ENCODE measurements at regions not wholly inside any gene's neighbourhood (a gene's known extent, or its start where the extent isn't known, plus 50 kb on each side); places are given as distances from the start of the nearest gene placed in this dataset.
A peak's percentile ranks its signal among the peaks of the same experiment; 100 is the strongest.

- intact Hi-C loops (cut with DNase I), result no loop called here
- DNase-seq (ENCODE audit: missing footprints) (no peak), ATAC-seq (no peak)
Measured at GRCh38 chr21:28532446-28532845, 460.2 kb downstream of the LTN1 start.

GRCh38 chr21:28523367-28523766 is 469.3 kb downstream of the LTN1 start:
- intact Hi-C loops (cut with DNase I), result loop anchor here (5.0 kb wide), 2 partner anchors 114 to 1676 kb away; partner anchors contain the start of gene ADAMTS1
- no peak for DNase-seq (ENCODE audit: missing footprints)
- ATAC-seq, result no peak

GRCh38 chr21:28522014-28522799 is 470.5 kb downstream of the LTN1 start:
- ATAC-seq (peak; percentile 13), DNase-seq (ENCODE audit: missing footprints) (no peak)
- intact Hi-C loops (cut with DNase I), result loop anchor here (5.0 kb wide), 2 partner anchors 115 to 1675 kb away; partner anchors contain the start of gene ADAMTS1

GRCh38 chr21:28518630-28519029 is 474.0 kb downstream of the LTN1 start:
- no peak for ATAC-seq
- intact Hi-C loops (cut with DNase I), result loop anchor here (10.0 kb wide), 1 partner anchor 754 kb away; no protein-coding TSS in a partner anchor

GRCh38 chr21:28516991-28517592 is 475.6 kb downstream of the LTN1 start:
- intact Hi-C loops (cut with DNase I), result loop anchor here (2.0 to 10.0 kb wide), 2 partner anchors 228 to 752 kb away; no protein-coding TSS in a partner anchor
- ATAC-seq (peak; percentile 92), DNase-seq (ENCODE audit: missing footprints) (peak; percentile 64)

More at GRCh38 chr21:28518630-28519029, 474.0 kb downstream of the LTN1 start:
- DNase-seq (ENCODE audit: missing footprints), result no peak

GRCh38 chr21:28516021-28516420 is 476.7 kb downstream of the LTN1 start:
- DNase-seq (ENCODE audit: missing footprints) (no peak), ATAC-seq (no peak)
- intact Hi-C loops (cut with DNase I), result loop anchor here (2.0 to 10.0 kb wide), 2 partner anchors 229 to 751 kb away; no protein-coding TSS in a partner anchor

- intact Hi-C loops (cut with DNase I), result loop anchor here (2.0 to 10.0 kb wide), 2 partner anchors 175 to 749 kb away; no protein-coding TSS in a partner anchor
- DNase-seq (ENCODE audit: missing footprints) (no peak), ATAC-seq (no peak)
Measured at GRCh38 chr21:28513428-28513827, 479.2 kb downstream of the LTN1 start.

- DNase-seq (ENCODE audit: missing footprints) (no peak), ATAC-seq (no peak)
- intact Hi-C loops (cut with DNase I), result no loop called here
Measured at GRCh38 chr21:28509031-28509430, 483.6 kb downstream of the LTN1 start.

GRCh38 chr21:28508126-28508525 is 484.6 kb downstream of the LTN1 start:
- intact Hi-C loops (cut with DNase I), result no loop called here
- no peak for ATAC-seq

GRCh38 chr21:28496517-28496916 is 496.2 kb downstream of the LTN1 start:
- intact Hi-C loops (cut with DNase I), result no loop called here
- ATAC-seq (no peak), DNase-seq (ENCODE audit: missing footprints) (no peak)

More at GRCh38 chr21:28508126-28508525, 484.6 kb downstream of the LTN1 start:
- no peak for DNase-seq (ENCODE audit: missing footprints)

GRCh38 chr21:28492127-28492526 is 500.6 kb downstream of the LTN1 start:
- ATAC-seq (no peak), DNase-seq (ENCODE audit: missing footprints) (no peak)
- intact Hi-C loops (cut with DNase I), result no loop called here

GRCh38 chr21:28489821-28490350 is 502.8 kb downstream of the LTN1 start:
- intact Hi-C loops (cut with DNase I), result no loop called here

GRCh38 chr21:28489162-28489561 is 503.5 kb downstream of the LTN1 start:
- intact Hi-C loops (cut with DNase I), result no loop called here
- DNase-seq (ENCODE audit: missing footprints) (no peak), ATAC-seq (no peak)

More at GRCh38 chr21:28489821-28490350, 502.8 kb downstream of the LTN1 start:
- ATAC-seq, result no peak
- no peak for DNase-seq (ENCODE audit: missing footprints)

- ATAC-seq (no peak), DNase-seq (ENCODE audit: missing footprints) (no peak)
- intact Hi-C loops (cut with DNase I), result no loop called here
Measured at GRCh38 chr21:28487455-28488070, 505.1 kb downstream of the LTN1 start.

- intact Hi-C loops (cut with DNase I), result no loop called here
- DNase-seq (ENCODE audit: missing footprints) (no peak), ATAC-seq (no peak)
Measured at GRCh38 chr21:28485301-28486022, 507.2 kb downstream of the LTN1 start.

GRCh38 chr21:28483301-28484035 is 509.2 kb downstream of the LTN1 start:
- ATAC-seq (no peak), DNase-seq (ENCODE audit: missing footprints) (no peak)
- intact Hi-C loops (cut with DNase I), result no loop called here

GRCh38 chr21:28482657-28483056 is 510.0 kb downstream of the LTN1 start:
- DNase-seq (ENCODE audit: missing footprints) (no peak), ATAC-seq (no peak)
- intact Hi-C loops (cut with DNase I), result no loop called here

GRCh38 chr21:28480470-28480869 is 512.2 kb downstream of the LTN1 start:
- no peak for ATAC-seq
- DNase-seq (ENCODE audit: missing footprints), result no peak
- intact Hi-C loops (cut with DNase I), result no loop called here
